DMS79 treated with DMSO at 0.1 percent for 48 hours (cell line): ENCODE measurements at regions not wholly inside any gene's neighbourhood (a gene's known extent, or its start where the extent isn't known, plus 50 kb on each side); places are given as distances from the start of the nearest gene placed in this dataset.

Experiments used
- DNase-seq: peaks from one replicate; lab custom pipeline; 2025; lab: John Stamatoyannopoulos, UW

DNA sequence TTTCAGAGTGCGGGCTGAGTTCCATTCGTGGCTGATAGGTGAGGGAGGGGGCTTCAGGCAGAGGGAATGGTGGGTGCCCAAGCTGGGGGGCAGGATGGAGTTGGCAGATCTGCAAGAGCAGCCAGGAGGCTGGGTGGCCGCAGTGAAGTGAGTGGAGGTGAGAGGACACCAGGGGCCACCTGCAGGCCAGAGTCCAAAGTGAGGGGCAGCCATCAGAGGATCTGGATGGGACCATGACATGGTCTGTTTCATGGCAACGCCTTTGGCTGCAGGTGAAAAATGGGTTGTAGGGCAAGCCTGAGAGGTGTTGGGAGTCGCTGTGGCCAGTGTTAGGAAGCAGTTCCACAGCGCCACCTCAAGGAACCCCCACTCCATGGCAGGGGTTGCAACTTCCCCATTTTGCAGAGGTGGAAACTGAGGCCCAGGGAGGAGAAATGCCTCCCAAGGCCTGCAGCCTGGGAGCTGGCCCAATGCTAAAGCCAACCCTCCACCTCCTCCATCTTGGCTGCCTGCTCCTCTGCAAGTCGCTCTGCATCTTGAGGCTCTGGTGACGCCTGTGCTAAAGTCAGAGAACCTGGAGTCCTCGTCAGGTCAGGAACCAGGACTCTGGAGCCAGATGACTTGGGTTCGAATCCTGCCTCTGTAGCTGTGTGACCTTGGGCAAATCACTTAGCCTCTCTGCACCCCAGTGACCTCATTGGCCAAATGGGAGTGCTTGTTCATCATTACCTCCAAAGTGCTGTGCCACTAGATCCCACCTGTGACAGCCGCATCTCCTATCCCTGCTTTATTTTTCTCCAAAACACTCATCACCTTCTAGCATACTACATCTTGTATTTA lies 153.8 kb downstream of the CEBPB start:
- DNase-seq: no peak

DNA sequence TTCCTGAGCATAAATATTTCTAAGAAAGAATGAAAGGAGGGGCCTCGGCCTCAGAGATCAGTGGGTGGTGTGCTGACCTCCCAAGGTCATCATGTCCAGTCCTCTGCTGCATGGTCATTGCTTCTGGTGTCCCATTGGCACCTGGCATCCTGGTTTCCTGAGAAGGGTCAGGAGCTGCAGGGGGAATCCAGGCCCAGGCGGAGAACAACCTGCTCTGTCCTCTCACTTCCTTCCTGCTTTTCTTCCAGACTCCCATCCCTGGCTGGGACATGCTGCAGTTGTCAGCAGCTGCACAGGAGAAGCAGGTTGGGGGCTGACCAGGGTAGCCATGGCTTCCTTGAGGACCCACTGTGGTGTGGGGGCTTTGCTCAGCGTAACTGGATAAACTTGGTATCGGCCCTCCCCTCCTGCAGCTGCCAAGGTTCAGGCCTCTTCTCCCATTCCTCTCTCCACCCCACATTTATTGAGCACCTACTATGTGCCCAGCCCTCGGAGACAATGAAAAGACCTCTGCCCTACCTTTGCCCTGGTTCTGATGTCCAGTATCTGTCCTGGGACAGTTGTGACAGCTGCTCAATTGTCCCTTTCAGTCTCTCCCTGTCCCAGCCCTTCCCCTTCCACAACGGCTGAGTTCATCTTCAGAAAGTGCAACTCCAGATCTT lies 155.2 kb downstream of the CEBPB start:
- DNase-seq: no peak

DNA sequence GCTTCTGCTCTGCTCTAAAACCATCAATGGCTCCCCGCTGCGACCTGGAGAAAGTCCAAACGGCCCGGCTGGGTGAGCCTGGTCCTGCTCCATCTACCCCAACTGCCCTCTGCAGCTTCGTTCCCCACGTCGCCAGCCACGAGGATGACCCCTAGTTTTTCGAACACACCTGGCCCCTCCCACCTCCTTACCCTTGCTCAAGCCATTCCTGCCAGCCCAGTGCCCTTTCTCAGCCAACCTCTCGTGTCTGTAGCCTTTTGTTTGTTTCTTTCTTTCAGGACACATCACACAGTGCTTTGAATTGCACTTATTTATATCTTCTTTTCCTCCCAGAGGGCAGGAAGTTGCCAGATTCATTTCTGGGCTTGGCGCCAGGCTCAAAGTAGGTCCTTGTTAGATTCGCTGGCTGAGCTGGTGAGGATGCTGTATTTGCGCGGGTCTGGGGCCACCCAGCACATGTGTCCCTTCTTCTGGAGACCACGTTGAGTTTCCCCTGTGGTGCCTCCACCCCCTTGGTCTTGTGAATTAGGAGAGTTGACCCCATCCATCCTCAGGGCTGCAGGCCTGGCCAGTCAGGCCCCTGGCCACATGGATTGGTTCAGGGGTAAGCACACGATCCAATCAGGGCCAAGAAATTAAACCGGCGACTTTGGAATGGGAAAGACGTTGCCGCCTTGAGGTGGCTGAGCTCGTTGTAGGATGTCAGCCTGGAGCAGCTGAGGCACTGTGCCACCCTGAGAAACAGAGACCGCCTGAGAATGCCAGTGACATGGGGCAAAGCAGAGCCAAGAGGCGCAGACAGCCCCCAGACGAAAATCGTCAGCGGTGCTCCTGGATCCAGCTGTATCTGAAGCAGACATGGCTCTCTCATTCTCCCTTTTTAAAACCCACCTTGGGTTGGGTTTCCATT lies 156.0 kb downstream of the CEBPB start:
- peak; percentile 94 for DNase-seq

DNA sequence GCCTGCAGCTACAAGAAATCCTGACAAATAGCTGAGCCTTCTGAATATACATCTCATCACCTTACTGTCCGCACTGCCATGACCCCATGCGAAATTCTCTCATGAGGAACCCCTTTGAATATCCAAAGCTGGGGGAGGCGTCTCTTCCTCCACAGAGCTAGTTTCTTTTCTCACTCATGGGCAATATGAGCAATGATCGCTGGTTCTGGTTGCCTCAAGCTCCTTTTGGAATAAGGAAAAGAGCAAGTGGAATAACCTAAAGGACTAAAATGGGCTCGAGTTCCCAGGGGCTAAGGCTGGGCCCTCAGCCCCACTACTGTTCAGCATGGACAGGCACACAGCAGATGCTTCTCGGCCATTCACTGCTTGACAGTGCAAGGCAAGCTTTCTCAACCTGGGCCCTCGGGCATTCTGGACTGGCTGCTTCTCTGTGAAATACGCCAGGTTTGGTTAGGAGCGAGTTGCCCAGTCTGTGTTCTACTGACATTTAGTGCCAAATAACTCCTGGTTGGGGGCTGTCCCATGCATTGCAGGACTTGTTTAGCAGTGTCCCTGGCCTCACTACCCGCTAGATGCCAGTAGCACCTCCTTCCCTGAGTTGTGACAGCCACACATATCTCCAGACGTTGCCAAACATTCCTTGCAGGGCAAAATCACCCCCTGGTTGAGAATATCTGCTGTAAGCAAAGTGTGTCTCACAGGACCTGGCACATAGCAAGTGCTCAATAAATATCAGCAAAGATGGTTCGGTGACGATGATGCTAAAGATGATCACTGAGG lies 156.8 kb downstream of the CEBPB start:
- DNase-seq: no peak

DNA sequence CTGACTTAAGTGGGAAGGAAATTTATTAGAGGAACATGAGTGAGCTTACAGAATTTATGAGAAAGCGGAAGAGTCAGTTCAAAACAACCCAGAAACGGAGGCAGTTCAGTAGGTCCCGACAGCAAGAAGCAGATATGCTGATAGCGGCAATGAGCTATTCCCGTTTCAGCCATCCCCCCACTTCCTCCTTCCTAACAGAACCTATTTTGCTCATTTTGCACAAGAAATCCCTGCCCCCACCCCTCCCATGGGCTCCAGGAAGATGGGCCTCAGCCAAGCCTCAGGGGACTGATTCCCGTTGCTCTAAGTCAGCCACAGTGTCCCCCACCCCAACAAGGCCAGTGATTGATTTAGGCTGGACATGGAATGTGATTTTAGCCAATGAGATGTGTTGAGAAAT lies 157.5 kb downstream of the CEBPB start:
- DNase-seq: no peak

DNA sequence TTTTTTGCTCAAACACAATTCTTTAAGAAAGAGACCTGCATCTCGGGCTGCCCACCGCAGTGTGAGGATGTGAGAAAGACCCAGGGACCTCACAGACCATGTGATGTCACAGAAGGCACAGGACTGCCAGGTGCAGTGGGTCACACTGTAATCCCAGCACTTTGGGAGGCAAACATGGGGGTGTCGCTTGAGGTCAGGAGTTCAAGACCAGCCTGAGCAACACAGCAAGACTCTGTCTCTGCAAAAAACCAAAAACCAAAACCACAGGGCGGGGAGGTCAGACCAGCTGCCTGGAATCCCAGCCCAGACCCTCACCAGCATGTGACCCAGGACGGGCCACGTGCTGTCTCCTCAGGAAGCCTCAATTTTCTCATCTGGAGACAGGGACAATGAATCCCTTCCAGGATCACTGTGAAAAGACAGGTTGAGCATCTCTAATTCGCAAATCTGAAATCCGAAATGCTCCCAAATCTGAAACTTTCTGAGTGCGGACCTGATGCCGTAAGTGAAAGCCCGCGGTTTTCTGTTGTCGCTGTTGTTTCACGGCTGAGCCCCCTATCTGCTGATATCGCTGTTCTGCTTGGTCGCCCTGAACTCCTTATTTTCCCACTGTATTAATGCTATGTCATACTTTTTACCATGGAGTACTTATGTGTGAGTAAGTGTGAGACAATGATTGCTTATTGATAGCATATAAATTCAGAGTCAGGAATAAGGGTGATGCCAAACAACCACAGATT lies 159.5 kb upstream of the PTPN1 start:
- no peak for DNase-seq

DNA sequence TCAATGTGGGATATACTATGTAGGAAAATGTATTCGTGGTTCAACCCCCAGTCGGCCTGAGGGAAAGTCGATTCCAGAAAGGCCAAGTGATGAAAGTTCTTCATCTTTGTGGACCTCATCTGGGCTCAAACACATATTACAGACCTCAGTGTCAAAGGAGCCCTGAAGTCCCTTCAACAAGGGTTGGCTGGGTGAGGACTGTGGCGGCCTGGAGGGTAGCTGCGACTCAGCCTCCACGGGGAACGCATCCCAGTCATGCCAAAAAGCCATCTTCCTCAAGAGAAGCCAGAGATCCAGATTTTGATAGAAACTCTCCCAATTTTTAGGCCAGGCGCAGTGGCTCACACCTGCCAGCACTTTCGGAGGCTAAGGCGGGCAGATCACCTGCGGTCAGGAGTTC lies 158.6 kb upstream of the PTPN1 start:
- no peak for DNase-seq

DNA sequence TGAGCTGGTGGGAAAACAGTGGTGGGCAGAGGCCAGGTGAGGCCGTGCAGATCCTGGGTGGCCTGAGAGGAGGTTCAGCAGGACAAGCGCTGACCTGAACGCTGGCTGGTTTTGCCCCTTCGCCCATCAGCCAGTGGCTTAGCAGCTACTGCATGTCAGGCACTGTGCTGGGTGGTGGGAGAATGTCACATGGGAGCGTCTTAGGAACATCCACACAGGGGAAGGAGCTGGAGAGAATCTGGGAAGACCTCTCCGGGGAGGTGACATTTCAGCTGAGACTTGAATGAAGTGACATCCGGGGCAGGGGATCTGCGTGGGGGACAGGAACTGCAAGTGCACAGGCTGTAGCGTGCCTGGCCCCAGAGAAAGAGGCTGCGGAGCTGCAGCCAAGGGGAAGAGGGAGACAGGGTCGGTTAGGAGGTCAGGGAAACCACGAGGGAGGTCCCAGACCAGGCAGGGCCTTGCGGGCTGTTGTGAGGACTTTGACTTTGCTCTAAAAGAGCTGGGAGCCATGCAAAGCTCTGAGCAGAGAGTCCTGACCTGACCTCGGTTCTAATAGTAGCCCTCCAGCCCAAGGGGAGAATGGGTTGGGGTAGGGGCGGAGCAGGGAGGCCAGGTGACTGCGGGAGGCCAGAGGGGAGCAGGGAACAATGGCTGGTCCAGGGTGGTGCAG lies 156.8 kb upstream of the PTPN1 start:
- no peak for DNase-seq

DNA sequence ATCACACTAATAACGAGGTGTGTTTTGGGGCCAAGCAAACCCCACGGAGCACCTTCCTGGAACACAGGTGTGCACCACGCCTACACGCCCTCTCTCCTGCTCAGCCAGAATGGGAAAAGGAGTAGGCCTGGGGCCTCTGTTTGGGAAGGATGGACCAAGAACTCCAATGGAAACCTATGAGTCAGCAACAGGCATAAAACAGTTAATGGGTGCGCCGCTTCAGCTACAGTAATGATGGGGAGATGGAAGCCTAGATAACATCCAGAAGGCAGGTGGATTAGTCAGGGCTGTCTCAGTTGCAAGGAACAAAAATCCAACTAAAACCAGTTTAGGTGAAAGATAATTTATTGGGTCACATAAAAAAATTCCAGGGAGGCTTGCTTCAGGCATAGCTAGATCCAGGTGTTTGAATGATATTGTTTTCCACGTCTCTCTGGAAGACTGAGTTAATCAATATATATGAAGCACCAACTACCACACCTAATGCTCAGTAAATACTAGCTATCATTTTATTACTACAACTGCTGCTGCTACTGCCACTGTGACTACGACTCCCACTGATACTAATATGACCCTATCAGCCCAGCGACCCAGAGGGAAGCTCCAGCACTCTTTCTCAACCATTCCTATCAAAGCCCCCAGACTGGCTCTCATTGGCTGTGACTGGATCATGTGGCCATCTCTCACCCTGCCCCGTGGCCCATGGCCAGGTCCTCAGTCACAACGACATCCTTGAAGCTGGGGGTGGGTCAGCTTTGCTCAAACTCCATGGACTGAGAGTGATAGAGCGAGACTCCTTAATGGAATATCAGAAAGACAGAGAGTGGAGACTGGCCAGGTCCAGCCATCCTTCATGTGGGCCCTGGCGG lies 155.2 kb upstream of the PTPN1 start:
- DNase-seq: no peak

DNA sequence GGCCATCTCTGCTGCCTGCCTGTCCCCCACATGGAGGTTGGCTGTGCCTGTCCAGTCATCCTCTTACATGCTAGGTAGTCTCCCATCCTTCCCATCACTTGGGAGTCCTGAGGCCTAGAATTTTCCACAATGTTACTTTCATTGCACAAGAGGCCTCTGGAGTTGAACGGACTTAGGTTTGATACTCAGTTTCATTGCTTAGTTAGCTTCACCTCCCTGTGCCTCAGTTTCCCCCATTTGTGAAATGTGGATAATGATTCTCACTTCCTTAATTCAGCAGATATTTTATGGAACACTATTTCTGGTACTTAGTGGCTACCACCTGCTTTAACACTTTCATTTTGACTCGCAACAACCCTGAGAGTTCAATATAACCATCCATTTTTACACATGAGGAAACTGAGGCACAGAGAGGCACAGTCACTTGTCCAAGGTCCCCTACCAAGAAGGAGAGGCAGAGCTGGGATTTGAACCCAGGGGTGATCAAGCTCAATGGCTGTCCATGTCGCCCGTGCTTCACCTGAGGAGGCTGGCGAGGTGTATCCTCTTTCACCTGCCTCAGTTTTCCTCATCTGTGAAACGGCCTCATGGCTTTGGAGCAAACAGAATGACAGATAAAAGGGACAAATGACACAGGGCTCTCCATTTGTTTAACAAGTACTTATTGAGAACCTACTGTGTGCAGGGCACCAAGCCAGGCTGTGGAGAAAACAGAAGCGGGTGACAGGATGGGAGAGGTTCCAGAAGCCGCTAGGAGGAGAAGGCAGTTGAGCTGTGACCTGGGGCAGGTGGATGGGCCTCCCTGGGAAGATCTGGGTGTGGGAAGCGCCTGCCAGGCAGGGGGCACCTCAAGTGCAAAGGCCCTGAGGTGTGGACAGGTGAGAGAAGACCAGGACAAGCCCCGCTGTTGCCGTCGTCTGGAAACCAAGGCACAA lies 154.3 kb upstream of the PTPN1 start:
- no peak for DNase-seq

DNA sequence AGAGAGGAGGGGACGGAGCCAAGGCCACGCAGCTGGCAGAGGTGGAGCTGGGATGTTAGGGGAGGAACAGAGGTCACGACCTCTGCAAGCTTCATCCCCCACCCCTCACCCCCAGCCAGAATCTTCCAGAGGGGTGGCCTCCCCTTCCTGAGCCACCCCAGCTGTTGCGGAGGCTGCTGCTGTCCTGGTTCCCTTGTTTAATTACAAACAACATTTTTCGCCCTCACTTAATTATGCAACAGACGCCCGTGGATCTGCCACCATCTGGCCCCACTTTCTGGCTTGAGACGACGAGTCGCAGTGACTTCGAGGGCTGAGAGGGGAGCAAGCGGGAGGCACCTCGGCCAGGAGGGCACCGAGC lies 153.7 kb upstream of the PTPN1 start:
- DNase-seq: no peak

DNA sequence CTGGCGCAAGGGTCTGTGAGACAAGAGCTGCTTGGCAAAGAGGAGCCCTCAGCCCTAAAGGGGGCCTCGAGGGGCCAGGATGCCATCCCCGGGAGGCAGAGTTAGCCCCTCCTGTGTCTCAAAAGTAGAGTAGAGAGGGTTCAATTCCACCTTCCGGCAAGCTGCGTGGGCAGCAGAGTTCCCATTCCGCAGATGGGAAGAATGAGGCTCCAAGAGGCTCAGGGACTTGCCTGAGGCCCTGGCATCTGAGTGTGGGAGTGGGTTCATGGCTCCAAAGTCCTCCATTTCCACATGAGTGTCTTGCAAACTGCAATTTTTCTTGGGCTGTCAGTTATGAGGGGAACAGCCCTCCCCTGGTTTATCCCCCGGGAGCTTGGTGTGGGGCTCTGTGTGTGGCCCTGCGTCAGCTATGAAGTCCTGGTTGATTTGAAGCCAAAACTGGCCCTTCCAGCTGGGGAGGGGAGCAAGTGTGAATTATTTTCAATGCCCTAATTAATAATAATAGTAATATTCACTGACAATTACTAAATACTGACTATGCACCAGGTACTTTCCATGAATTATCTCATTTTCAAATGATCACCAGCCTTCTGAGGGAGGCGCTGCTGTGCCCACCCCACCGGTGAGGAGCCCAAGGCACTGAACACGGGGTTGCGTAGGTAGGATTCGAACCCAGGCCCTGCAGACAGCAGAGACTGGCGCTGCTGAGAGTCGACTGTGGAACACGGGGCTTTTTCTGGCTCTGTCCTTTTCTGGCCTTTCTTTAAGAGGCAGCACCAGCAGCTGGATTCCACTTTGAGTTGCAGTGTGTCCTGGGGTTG lies 153.0 kb upstream of the PTPN1 start:
- no peak for DNase-seq

DNA sequence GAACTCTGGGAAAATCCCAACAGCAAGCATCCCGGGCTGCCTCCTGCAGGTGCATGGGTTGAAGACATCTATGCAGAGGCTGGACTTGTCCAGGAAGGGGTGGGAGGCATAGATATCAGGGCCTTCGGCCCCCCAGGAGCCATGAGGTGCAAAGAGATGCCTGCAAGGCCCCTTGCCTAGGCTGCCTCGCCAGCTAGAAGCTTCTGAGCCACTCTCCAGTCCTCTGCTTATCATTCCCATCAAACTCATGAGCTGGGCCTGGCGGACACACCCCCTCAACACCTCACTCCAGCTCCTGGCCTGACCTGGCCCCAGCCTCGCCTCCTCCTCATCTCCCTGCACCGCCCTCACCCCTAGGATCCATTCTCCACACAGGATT lies 152.4 kb upstream of the PTPN1 start:
- no peak for DNase-seq

DNA sequence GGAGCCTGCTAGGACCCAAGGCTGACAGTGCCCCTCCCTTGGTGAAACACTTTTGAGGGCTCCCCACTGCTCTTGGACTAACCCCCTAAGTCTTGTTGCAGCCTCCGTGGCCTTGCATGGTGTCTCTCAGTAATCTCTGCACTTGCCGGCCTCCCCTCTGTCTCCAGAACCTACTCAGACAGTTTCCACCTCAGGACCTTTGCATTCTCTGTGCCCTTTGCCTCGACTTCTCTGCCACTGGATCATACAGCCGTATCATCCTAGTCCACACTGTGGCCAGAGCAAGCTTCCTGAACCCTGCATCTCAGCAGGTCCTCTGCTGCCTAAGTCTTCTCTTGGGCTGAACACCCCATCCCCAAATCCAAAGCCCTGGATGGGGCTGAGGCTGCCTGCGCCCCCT lies 152.0 kb upstream of the PTPN1 start:
- no peak for DNase-seq

DNA sequence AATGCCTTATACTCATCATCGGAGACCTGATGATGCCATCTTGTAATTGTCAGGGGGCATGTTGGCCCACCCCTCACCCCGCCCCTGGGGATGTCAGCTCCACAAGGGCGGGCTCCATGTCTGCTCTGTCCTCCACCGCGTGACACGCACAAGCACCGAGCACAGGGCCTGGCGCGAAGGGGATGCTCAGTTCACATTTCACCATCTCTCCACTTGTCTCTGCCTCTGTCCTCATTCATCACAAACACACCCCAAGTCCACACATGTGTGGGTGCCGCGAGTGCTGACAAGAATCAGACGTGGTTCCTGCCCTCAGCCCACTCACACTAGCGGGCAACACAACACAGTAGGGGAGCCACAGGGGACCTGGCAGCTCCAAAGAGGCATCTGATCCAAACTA lies 151.2 kb upstream of the PTPN1 start:
- no peak for DNase-seq

DNA sequence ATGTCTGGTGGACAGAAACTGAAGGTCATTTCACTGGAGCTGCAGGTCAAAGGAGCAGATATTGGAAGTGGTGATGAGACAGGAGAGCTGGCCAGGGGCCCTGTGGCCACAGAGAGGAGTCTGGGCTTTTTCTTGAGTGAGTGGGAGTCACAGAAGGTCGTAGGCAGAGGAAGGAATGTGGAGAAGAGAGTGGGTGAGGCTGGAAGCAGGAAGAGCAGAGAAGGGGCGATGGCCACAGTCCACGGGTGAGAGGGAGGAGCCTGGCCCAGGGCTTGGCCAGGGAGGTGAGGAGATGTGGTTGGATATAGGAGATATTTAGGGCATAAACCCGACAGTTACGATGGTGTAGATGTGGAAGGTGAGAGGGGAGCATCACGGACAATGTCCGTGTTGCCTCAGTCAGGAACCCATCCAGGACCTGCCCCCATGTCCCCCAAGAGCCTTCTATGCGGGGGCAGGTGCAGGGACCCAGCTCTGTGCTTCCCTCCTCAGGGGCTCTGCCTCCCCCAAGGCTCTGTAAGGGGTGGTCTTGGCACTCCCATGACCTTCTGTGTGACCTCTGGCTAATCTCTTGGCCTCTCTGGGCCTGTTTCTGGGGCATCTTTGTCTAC lies 150.5 kb upstream of the PTPN1 start:
- DNase-seq: no peak

DNA sequence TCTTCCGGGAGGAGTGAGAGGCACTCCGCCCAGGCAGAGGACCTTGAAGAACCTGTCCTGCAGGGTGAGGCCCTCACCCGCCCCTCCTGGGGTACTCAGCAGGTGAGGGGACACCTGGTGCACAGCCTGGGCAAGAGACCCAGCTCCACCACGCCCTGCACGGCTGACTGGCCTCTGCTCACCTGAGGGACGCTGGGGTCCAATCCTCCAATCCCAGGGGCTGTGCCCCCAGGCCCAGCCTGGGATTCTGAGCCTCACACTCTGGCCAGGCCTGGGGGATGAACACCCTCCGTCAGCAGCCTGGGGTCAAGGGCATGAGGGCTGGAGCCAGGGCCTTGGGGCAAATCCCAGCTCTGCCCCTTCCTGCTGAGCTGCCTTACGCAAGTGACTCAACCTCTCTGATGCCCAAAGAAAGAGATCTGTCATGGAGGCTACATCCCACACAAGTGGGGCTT lies 149.9 kb upstream of the PTPN1 start:
- DNase-seq: peak; percentile 30
